ENCODE measurements at regions not wholly inside any gene's neighbourhood (a gene's known extent, or its start where the extent isn't known, plus 50 kb on each side); places are given as distances from the start of the nearest gene placed in this dataset.
"Not testable (repeated sequence)": the region's sequence is repeated elsewhere in the genome, so short reads cannot be mapped to it uniquely, and the experiment has no call there.

- no peak for DNase-seq
Observed at GRCh38 chr19:28585796-28586195, 627.2 kb downstream of the UQCRFS1 start.

- DNase-seq: no peak
Observed at GRCh38 chr19:28583713-28584112, 629.2 kb downstream of the UQCRFS1 start.

- DNase-seq: no peak
Observed at GRCh38 chr19:28583242-28583641, 629.7 kb downstream of the UQCRFS1 start.

GRCh38 chr19:28582796-28583195, 630.2 kb downstream of the UQCRFS1 start:
- no peak for DNase-seq

GRCh38 chr19:28582344-28582743, 630.6 kb downstream of the UQCRFS1 start:
- DNase-seq: no peak

- DNase-seq: no peak
Observed at GRCh38 chr19:28581468-28581770, 631.5 kb downstream of the UQCRFS1 start.

GRCh38 chr19:28578786-28579505, 634.0 kb downstream of the UQCRFS1 start:
- no peak for DNase-seq

- DNase-seq: no peak
Observed at GRCh38 chr19:28578208-28578607, 634.7 kb downstream of the UQCRFS1 start.

- no peak for DNase-seq
Observed at GRCh38 chr19:28577666-28578065, 635.3 kb downstream of the UQCRFS1 start.

- no peak for DNase-seq
Observed at GRCh38 chr19:28577233-28577632, 635.7 kb downstream of the UQCRFS1 start.

- DNase-seq: no peak
Observed at GRCh38 chr19:28575816-28576215, 637.1 kb downstream of the UQCRFS1 start.

GRCh38 chr19:28575312-28575711, 637.6 kb downstream of the UQCRFS1 start:
- DNase-seq: not testable (repeated sequence)

GRCh38 chr19:28574212-28574611, 638.7 kb downstream of the UQCRFS1 start:
- no peak for DNase-seq

GRCh38 chr19:28569132-28570131, 643.5 kb downstream of the UQCRFS1 start:
- DNase-seq: no peak

GRCh38 chr19:28567834-28568233, 645.1 kb downstream of the UQCRFS1 start:
- no peak for DNase-seq

GRCh38 chr19:28563964-28564921, 648.7 kb downstream of the UQCRFS1 start:
- DNase-seq: no peak

- no peak for DNase-seq
Observed at GRCh38 chr19:28560786-28561185, 652.2 kb downstream of the UQCRFS1 start.

GRCh38 chr19:28558783-28559182, 654.2 kb downstream of the UQCRFS1 start:
- DNase-seq: no peak

GRCh38 chr19:28556371-28556770, 656.6 kb downstream of the UQCRFS1 start:
- DNase-seq: no peak

GRCh38 chr19:28555317-28555716, 657.6 kb downstream of the UQCRFS1 start:
- DNase-seq: no peak

GRCh38 chr19:28554321-28555091, 658.4 kb downstream of the UQCRFS1 start:
- DNase-seq: no peak

- DNase-seq: no peak
Observed at GRCh38 chr19:28553764-28554163, 659.2 kb downstream of the UQCRFS1 start.

Data from COR-L47 (cell line).